Endothelial cell of umbilical vein (primary cell): ENCODE measurements at regions not wholly inside any gene's neighbourhood (a gene's known extent, or its start where the extent isn't known, plus 50 kb on each side); places are given as distances from the start of the nearest gene placed in this dataset.

ENCODE experiments used
- BruUV-seq: library from RNA; stranded (reverse); fragments of 400-500 nt; replicated peaks from 2 replicates; lab custom pipeline; 2021; lab: Mats Ljungman, UMichigan
- CTCF ChIA-PET: fragments of 300-600, 350-600 bp; sonication (Branson Sonifier 250); formaldehyde crosslinking; loops from one replicate; lab custom pipeline; 2021; ENCODE audit warnings: antibody characterized with exemption, inconsistent platforms; lab: Charles Lee
- POLR2A ChIA-PET: fragments of 300-600, 350-600 bp; sonication (Branson Sonifier 250); formaldehyde crosslinking; loops from one replicate; lab custom pipeline; 2021; ENCODE audit warnings: antibody characterized with exemption, inconsistent platforms; lab: Charles Lee
- DNase-seq: peaks from one replicate; pipeline ENCODE4 v3.0.0-alpha.2; 2011; ENCODE audit warnings: low read depth, low spot score
- FAIRE-seq: peaks from 2 replicates; lab custom pipeline; 2011; peaks lifted over from hg19 to GRCh38; lab: Jason Lieb, UNC
- H2AFZ ChIP-seq: 2 replicates; pipeline ENCODE4 v1.6.0; 2012; ENCODE audit warnings: low read depth, low read length, control low read depth, inconsistent platforms
- H3K27ac ChIP-seq: 2 replicates; pipeline ENCODE4 v1.5.1; 2011; ENCODE audit warnings: low read depth, mild to moderate bottlenecking, control low read depth, low read length, moderate library complexity; ENCODE audit not compliant: insufficient read depth
- H3K27me3 ChIP-seq, 2 experiments: 2 replicates each; pipeline versions ENCODE4 v1.6.0 to v1.6.1; 2011; ENCODE audit warnings: low read length in 2 of 2, mixed read lengths in 1 of 2; ENCODE audit not compliant: control insufficient read depth in 2 of 2, insufficient read depth in 2 of 2
- H3K36me3 ChIP-seq, 2 experiments: 2 replicates in 1 of 2; 3 replicates in 1 of 2; pipeline ENCODE4 v1.5.1; 2011; ENCODE audit warnings: low read length in 2 of 2, mild to moderate bottlenecking in 1 of 2, moderate library complexity in 1 of 2; ENCODE audit not compliant: control insufficient read depth in 2 of 2, insufficient read depth in 2 of 2; ENCODE audit errors: extremely low read depth in 1 of 2
- H3K4me1 ChIP-seq: 3 replicates; pipeline ENCODE4 v1.5.1; 2011; ENCODE audit warnings: mild to moderate bottlenecking, low read length; ENCODE audit not compliant: control insufficient read depth, insufficient read depth; ENCODE audit errors: extremely low read depth
- H3K4me2 ChIP-seq: 2 replicates; pipeline ENCODE4 v1.6.1; 2011; ENCODE audit warnings: low read length, control low read depth, mixed read lengths; ENCODE audit not compliant: insufficient read depth
- H3K4me3 ChIP-seq, 3 experiments: fragments of 200-600 bp in 1 of 3; sonication (generic), shearing (Covaris generic) in 1 of 3; replicated peaks in 1 of 3; 2 replicates each; pipeline ENCODE4 v1.5.1; 2011 to 2016; ENCODE audit warnings: control low read depth in 3 of 3, low read length in 3 of 3, mild to moderate bottlenecking in 2 of 3, inconsistent platforms in 1 of 3, low read depth in 1 of 3, moderate library complexity in 1 of 3; ENCODE audit not compliant: insufficient read depth in 1 of 3
- H3K79me2 ChIP-seq: 2 replicates; pipeline ENCODE4 v1.6.0; 2012; ENCODE audit warnings: low read length, inconsistent platforms; ENCODE audit not compliant: control insufficient read depth, insufficient read depth
- H3K9ac ChIP-seq: replicated peaks from 2 replicates; pipeline ENCODE3; 2011; ENCODE audit warnings: low read length, control low read depth; ENCODE audit not compliant: insufficient read depth; ENCODE audit errors: extremely low read depth
- H3K9me1 ChIP-seq: replicated peaks from 3 replicates; pipeline ENCODE4 v1.6.0; 2011; ENCODE audit warnings: mild to moderate bottlenecking, low read length; ENCODE audit not compliant: control insufficient read depth, insufficient read depth; ENCODE audit errors: extremely low read depth
- H3K9me3 ChIP-seq: replicated peaks from 2 replicates; pipeline ENCODE4 v1.5.1; 2012; ENCODE audit warnings: low read length, inconsistent platforms; ENCODE audit not compliant: control insufficient read depth, insufficient read depth
- H4K20me1 ChIP-seq: replicated peaks from 2 replicates; pipeline ENCODE3; 2011; ENCODE audit warnings: mild to moderate bottlenecking, low read length; ENCODE audit not compliant: control insufficient read depth, insufficient read depth; ENCODE audit errors: extremely low read depth
- EZH2 ChIP-seq: IDR thresholded peaks from 2 replicates; pipeline ENCODE4 v1.6.1; 2012; ENCODE audit warnings: borderline replicate concordance, low read depth, mild to moderate bottlenecking, moderate library complexity, low read length, inconsistent platforms; ENCODE audit not compliant: severe bottlenecking
- JUN ChIP-seq: IDR thresholded peaks from 2 replicates; pipeline ENCODE4 v1.6.1; 2011; ENCODE audit warnings: borderline replicate concordance, low read depth; ENCODE audit not compliant: insufficient read length, insufficient read depth
- MYC ChIP-seq: IDR thresholded peaks from one replicate; pipeline ENCODE4 v1.6.1; 2011; ENCODE audit warnings: mild to moderate bottlenecking, low read depth, low read length
- POLR2A ChIP-seq: IDR thresholded peaks from 2 replicates; pipeline ENCODE4 v1.6.1; 2012; ENCODE audit warnings: low read depth, mild to moderate bottlenecking, control low read depth, low read length
- dilution Hi-C: fragments of 300-500 bp; cut with MboI; formaldehyde crosslinking; loops from one replicate; pipeline ENCODE4 v1.15.0; 2019; ENCODE audit warnings: low sequenced_read_pairs; ENCODE audit not compliant: extremely low pct_ligation_motif_present
- intact Hi-C: fragments of 100-400 bp; cut with micrococcal nuclease; formaldehyde crosslinking; loops from one replicate; pipeline ENCODE4 v1.10.0; 2022
- TF ChIP-seq, protein P1 (sequence below), 2 donors: IDR thresholded peaks; 1 replicate in 1 of 2; 2 replicates in 1 of 2; pipeline ENCODE4 v1.5.1; 2011; ENCODE audit warnings: low read length in 2 of 2, mild to moderate bottlenecking in 2 of 2, moderate library complexity in 2 of 2, control low read depth in 1 of 2, inconsistent platforms in 1 of 2, low read depth in 1 of 2; ENCODE audit not compliant: insufficient read depth in 1 of 2; ENCODE audit errors: extremely low read depth in 1 of 2
- TF ChIP-seq, protein P2 (sequence below): IDR thresholded peaks from 2 replicates; pipeline ENCODE4 v1.6.1; 2011; ENCODE audit not compliant: insufficient read depth, insufficient read length

DNA sequence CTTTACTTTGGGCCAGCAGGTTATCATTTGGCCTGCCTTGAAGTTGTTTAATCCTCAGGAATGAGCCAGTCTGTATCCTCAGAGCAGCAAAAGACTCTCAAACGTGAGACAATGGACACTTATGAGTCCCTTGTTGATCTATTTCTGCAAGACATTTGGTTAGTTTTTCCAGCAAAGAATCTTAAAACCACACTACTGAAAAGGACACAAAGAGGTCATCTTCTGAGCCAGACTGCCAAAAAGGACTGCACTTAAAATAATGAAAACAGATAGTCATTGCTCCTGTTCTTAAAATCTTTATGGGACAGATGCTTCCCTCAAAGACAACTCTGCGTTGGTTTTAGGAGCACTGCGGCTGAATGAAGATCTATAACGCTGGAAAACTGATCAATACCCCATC lies 205.7 kb upstream of the PSMD7 start:
- Histone ChIP-seq H3K9me1 (no peaks in the 10 kb centered on the region), H4K20me1 (no peaks in the 10 kb centered on the region), H3K4me2 (no peak overlapping the region), H3K79me2 (no peaks in the 10 kb centered on the region), H3K9ac (no peak overlapping the region), H3K27ac (no peak overlapping the region), H3K36me3 (no peaks in the 10 kb centered on the region), H3K4me3 (no peak overlapping the region), H2AFZ (no peak overlapping the region), H3K9me3 (no peaks in the 10 kb centered on the region), H3K4me1 (no peaks in the 10 kb centered on the region), H3K27me3 (no peaks in the 10 kb centered on the region)
- CTCF ChIA-PET, result no interaction called here
- POLR2A ChIA-PET, result no interaction called here
- no TSS peak for BruUV-seq
- intact Hi-C loops, result no loop called here
- DNase-seq (no peak), FAIRE-seq (no peak)
- TF ChIP-seq MYC, result no peak
- TF ChIP-seq JUN, result no peak
- TF ChIP-seq POLR2A, result no peak
- TF ChIP-seq EZH2, result no peak
- TF ChIP-seq, protein P1, sequence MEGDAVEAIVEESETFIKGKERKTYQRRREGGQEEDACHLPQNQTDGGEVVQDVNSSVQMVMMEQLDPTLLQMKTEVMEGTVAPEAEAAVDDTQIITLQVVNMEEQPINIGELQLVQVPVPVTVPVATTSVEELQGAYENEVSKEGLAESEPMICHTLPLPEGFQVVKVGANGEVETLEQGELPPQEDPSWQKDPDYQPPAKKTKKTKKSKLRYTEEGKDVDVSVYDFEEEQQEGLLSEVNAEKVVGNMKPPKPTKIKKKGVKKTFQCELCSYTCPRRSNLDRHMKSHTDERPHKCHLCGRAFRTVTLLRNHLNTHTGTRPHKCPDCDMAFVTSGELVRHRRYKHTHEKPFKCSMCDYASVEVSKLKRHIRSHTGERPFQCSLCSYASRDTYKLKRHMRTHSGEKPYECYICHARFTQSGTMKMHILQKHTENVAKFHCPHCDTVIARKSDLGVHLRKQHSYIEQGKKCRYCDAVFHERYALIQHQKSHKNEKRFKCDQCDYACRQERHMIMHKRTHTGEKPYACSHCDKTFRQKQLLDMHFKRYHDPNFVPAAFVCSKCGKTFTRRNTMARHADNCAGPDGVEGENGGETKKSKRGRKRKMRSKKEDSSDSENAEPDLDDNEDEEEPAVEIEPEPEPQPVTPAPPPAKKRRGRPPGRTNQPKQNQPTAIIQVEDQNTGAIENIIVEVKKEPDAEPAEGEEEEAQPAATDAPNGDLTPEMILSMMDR (IDR thresholded peaks at IDR 0.05; ENCODE audit: extremely low read depth in 1 of 2, insufficient read depth in 1 of 2, low read depth in 1 of 2, low read length in 2 of 2), result no peak
- dilution Hi-C loops, result no loop called here

DNA sequence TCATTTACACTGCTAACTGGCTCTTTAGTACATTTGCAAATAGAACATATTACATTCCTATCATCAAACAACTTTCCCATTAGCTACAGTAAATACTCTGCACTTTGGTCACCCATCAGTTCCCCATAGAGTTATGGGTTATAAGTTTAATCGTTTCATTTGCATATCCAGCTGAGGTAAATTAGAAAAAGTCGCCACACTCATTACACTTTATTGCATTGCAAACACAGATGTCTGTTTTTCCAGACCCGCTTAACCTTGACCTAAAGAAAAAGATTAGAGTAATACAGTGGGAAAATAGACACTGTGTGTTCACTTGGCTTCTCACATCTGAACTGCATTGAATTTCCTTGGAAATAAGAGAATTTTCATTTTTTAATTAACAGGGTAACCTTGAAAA lies 213.1 kb upstream of the PSMD7 start:
- TF ChIP-seq MYC (no peak), EZH2 (no peak)
- TF ChIP-seq, protein P2, sequence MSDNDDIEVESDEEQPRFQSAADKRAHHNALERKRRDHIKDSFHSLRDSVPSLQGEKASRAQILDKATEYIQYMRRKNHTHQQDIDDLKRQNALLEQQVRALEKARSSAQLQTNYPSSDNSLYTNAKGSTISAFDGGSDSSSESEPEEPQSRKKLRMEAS, result no peak
- no peaks in the 10 kb centered on the region for H3K4me1 ChIP-seq
- no peak overlapping the region for H3K9ac ChIP-seq
- H3K4me2 ChIP-seq, result no peak overlapping the region
- H3K27ac ChIP-seq, result no peak overlapping the region
- H3K9me1 ChIP-seq, result no peaks in the 10 kb centered on the region
- no TSS peak for BruUV-seq
- H3K4me3 ChIP-seq, result no peak overlapping the region
- no peaks in the 10 kb centered on the region for H3K27me3 ChIP-seq
- ChIA-PET POLR2A (no interaction called here), CTCF (no interaction called here)
- no peaks in the 10 kb centered on the region for H4K20me1 ChIP-seq
- no peak overlapping the region for H2AFZ ChIP-seq
- dilution Hi-C loops, result no loop called here
- H3K9me3 ChIP-seq, result no peaks in the 10 kb centered on the region
- DNase-seq (no peak), FAIRE-seq (no peak)
- H3K79me2 ChIP-seq, result no peaks in the 10 kb centered on the region
- intact Hi-C loops, result no loop called here
- no peaks in the 10 kb centered on the region for H3K36me3 ChIP-seq
